NB4 (cell line): ENCODE measurements at regions not wholly inside any gene's neighbourhood (a gene's known extent, or its start where the extent isn't known, plus 50 kb on each side); places are given as distances from the start of the nearest gene placed in this dataset.

Experiments used
- DNase-seq: peaks from one replicate; pipeline ENCODE4 v3.0.0; 2010; ENCODE audit warnings: low read depth
- H3K4me3 ChIP-seq: one replicate; pipeline ENCODE4 v1.5.1; 2011; ENCODE audit warnings: mild to moderate bottlenecking, low read depth, low read length, moderate library complexity
- CTCF ChIP-seq: IDR thresholded peaks from one replicate; pipeline ENCODE4 v1.5.1; 2012; ENCODE audit warnings: low read depth, low read length
- MAX ChIP-seq: IDR thresholded peaks from 2 replicates; pipeline ENCODE4 v1.6.1; 2011; ENCODE audit warnings: low read depth, low read length
- MYC ChIP-seq: IDR thresholded peaks from 2 replicates; pipeline ENCODE4 v1.6.1; 2011; ENCODE audit warnings: low read depth, low read length
- POLR2A ChIP-seq: IDR thresholded peaks from 2 replicates; pipeline ENCODE4 v1.6.1; 2011; ENCODE audit warnings: mild to moderate bottlenecking; ENCODE audit not compliant: insufficient read length; ENCODE audit errors: extremely low read depth

- TF ChIP-seq POLR2A (no peak), CTCF (no peak), MYC (no peak), MAX (no peak)
- no peak overlapping the region for H3K4me3 ChIP-seq
- DNase-seq = no peak
Observed at GRCh38 chr10:78868861-78869260, 199.9 kb upstream of the ZMIZ1 start.

- no peak for TF ChIP-seq MYC
- TF ChIP-seq POLR2A = no peak
- TF ChIP-seq CTCF = no peak
- no peak for TF ChIP-seq MAX
- DNase-seq = no peak
- H3K4me3 ChIP-seq = no peak overlapping the region
Observed at GRCh38 chr10:78869508-78870454, 199.0 kb upstream of the ZMIZ1 start.

GRCh38 chr10:78870458-78870857 lies 198.3 kb upstream of the ZMIZ1 start:
- H3K4me3 ChIP-seq = no peak overlapping the region
- DNase-seq = no peak
- no peak for TF ChIP-seq CTCF
- no peak for TF ChIP-seq MAX
- TF ChIP-seq POLR2A = no peak
- no peak for TF ChIP-seq MYC

- no peak for DNase-seq
- no peak overlapping the region for H3K4me3 ChIP-seq
- TF ChIP-seq MYC (no peak), POLR2A (no peak), MAX (no peak), CTCF (no peak)
Observed at GRCh38 chr10:78871796-78872195, 197.0 kb upstream of the ZMIZ1 start.

- DNase-seq = no peak
- no peak for TF ChIP-seq POLR2A
- no peak overlapping the region for H3K4me3 ChIP-seq
Observed at GRCh38 chr10:78873413-78873812, 195.4 kb upstream of the ZMIZ1 start.

- TF ChIP-seq MYC (no peak), MAX (no peak), POLR2A (no peak), CTCF (no peak)
- no peak for DNase-seq
- H3K4me3 ChIP-seq = no peak overlapping the region
Observed at GRCh38 chr10:78875331-78875877, 193.4 kb upstream of the ZMIZ1 start.
